ENCODE measurements at regions not wholly inside any gene's neighbourhood (a gene's known extent, or its start where the extent isn't known, plus 50 kb on each side); places are given as distances from the start of the nearest gene placed in this dataset.

DNA sequence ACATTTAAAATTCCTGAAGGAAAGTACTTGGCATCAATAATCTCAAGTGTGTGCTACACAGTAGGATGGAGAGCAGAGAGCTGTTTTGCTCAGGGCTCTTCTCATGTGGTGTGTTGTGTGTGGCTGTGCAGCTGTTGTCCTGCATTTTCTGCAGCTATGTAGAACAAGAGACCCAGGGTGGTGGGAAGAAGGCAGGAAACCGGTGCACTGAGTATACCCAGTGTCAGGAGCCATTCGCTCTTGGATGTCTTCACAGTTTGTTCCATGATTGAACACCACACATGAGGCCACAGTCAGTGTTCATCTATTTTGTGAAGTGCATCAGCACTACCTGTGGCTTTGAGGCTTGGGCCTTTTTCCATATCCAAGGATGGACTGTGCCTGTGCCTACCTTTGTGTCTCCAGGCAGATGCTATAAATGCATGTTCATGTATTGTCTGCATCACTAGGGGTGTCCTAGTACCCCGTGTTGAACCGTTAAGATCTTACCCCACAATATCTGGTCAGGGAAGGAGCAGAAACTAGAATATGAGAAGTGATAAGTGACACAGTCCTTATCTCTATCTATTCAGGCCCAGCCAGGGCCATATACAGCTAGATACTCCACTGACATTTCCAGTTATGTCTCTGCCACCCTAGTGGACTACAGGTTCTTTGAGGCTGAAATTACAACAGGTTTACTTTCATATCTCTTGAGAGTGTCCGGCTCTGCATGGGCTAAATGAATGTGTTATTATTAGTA lies 194.3 kb downstream of the NR2F2 start:
- DNase-seq: no peak

DNA sequence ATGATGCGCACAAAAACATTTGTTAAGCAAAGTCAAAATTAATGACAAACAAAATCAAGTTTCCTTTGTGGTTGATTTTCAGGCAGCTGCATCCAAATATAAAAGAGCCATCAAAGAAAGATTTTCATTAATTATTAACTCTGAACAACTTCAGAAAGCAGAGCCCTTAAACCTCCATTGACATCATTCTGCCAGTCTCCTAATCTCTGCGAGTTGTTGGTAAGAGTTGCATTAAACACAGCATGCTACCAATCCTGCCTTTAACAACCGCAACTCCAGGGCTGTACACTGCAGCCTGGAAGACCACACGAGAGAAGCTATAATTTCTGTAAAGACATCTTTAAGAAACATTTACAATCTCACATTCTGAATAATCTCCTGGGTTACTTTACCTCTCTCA lies 204.6 kb downstream of the NR2F2 start:
- DNase-seq: no peak

DNA sequence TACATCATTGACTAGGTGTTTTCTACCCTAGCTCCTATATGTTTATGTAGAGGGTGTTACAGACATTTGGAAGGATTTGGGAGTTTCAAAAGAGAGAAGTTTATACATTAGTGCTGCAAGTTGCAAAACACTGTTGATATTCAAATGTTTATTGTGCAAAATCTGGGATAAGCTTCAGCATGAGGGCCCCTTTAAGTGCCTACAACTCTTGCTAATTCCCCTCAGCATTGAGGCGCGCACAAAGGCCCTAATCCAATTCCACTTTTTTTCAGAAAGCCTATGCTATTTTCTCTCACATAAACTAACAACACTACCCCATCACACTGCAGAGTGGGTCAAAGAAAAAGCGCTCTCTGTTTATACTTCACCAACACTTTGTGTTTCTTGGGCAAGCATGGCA lies 208.0 kb downstream of the NR2F2 start:
- no peak for DNase-seq

DNA sequence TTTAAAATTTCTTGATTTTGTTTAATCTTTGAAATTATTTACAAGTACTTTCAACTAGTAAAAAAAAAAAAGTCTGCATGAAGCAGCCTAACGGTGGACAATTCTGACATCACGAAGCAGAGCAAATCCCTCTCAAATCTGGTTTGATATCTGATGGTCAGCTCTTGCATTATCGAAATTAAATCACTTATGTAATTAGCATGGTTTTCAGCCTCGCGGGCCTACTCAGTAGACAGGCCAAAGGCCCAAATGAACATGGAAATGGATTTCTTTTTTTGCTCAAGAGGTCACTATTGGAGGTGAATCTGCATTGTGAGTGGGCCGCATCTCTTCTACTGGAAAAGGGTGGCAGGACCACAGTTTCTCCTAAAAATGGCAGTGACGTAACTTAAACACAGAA lies 209.8 kb downstream of the NR2F2 start:
- DNase-seq: no peak

DNA sequence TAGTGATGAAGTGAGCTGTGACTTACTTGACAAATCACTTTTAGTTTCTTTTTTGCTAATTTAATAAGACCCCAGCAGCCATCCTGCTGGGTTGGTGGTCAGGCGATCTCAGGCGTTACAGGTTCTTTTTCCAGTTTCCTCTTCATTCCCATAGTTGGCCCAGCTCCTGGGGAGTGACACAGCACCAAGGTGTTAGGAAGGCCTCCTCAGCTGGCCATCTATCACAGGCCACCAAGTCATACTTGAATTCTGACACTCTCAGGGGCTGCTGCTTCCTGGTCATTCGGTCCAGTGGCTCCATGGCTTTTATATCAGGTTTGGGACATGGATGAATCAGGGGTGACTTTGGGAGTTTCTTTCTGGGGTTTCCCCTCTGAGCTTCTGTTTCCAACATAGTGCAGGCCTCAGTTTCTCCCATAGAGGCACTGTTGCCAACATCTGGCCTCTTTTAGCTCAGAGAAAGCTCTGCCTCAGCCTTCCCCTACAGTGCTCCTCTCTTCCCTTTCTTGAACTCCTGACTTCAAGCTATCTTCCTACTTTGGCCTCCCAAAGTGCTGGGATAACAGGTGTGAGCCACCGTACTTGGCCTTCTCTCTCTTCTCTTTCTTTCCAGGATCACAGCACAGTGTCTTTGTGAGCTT lies 211.8 kb downstream of the NR2F2 start:
- no peak for DNase-seq

DNA sequence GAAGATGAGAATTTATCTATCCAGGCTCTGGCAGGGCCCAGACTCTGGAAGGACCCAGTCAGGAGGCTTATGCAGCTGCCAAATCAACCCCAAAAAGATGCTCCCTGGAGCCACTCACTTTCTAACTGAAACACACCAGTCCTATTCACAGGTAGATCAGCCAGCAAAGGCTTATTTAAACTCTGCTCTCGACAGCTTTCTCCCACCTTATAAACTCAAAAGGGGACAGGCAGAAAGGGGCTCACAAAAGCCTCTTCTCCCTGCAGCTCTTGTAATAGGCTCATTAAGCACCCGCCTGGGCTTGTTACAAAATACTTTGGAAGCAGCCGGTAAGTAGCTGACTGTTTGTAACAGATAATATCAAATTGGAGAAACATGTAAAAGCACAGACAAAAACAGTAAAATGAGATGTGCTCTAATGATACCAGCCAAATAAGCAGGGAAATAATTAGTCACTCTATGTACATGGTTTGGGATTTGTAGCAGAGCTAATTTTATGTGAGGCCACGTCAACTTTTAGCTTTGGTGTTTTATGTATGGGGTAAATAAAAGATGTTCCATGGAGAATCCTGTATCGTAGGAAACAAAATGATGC lies 213.8 kb downstream of the NR2F2 start:
- no peak for DNase-seq

DNA sequence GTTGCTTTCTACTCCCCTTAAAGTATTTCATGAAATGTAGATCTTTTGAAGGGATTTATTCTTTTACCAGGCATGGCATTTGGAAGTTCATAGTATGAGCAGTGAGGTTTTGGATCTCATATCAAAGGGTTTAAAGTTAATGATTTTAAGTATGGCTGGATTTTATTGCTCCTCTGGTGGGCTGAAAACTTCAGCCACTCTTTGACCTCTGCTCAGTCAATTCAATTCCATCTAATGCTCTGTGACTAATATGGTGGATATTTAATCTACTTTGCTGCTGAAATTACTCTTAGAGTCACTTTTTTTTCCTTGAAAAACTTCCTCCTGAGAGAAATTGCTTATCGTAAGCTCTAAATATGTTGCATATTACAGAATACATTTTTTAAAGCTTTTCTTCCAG lies 218.6 kb downstream of the NR2F2 start:
- no peak for DNase-seq

DNA sequence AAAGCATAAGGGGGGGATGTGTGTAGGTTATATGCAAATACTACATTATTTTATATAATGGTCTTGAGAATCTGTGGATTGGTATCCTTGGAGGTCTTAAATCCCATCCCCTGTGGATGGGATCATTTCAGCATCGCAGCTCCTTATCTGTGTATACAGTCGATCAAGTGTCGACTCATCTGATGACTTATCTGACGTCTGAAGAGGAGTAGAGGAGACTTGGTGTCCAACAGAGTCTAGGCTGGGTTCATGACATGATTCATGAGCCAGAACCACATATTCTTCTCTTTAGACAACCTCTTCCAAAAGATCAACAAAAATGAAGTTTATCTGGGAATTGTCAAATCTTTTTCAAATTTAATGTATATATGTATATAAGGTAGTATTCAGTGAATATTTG lies 220.7 kb downstream of the NR2F2 start:
- no peak for DNase-seq

DNA sequence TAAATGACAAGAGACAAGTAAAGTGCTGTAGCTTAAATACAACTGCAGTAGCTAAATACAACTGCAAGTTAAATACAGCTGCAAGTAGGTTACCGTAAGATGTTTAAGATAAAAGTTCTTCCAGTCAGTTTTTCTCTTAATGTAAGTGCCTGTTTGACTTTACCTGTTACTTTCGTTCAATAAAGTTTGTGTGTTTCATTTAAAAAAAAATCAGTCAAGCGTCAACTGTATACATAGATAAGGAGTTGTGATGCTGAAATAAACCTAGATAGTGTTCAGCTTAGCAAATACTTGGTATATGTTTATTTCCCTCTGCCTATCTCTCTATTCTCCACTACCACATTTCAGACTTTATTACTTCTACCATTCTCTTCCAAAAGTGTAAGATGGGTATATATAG lies 221.2 kb downstream of the NR2F2 start:
- no peak for DNase-seq

DNA sequence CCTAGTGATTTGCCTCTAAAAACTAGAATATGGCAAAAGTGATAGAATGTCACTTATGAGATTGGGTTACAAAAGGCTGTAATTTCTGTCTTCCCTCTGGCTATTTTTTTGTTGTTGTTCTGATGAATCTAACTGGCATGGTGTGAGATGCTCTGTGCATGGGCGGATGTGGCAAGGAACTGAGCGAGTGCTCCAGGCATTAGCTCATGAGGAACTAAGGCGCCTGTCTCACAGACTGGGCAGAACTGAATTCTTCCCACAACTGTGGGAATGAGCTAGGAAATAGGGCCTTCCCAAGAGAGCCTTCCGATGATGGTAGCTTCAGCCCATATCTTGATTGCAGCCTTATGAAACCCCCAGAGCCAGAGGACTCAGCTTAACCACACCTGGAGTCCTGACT lies 222.5 kb downstream of the NR2F2 start:
- no peak for DNase-seq

DNA sequence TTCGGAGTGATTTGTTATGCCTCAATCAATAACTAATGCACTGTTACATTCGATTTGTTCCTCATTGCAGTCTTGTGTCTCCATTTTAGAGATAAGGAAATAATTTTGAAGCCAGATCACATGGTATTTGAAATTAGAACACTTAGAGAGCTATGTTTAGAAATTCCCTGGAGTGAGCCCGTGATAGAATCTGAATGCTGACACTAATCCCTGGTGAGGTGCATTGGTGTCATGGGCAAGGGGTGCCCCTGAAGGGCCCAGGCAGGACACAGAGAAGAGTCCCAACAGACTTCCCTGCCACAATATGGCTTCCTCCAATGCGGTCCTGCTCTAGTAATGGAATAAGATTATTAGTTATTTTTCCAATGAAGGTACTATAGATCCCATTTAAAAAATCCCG lies 223.0 kb downstream of the NR2F2 start:
- DNase-seq: no peak

DNA sequence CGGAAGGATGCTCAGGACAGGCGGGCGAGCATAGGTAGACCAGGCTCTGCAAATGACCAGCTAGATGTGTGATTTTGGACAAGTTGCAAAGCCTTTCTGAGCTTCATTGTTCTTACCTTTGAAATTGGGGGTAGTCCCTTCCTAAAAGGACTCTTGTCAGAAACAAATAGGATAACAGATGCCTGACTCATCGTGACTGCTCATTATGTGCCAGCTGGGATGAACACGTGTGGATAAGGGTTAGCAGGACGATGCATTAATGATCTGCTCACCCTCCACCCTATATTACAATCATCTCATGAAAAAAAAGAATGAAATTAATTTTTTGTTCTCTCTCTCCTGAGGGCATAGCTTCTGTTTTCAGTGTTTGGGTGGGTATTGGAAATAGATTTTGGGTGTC lies 223.4 kb downstream of the NR2F2 start:
- no peak for DNase-seq

DNA sequence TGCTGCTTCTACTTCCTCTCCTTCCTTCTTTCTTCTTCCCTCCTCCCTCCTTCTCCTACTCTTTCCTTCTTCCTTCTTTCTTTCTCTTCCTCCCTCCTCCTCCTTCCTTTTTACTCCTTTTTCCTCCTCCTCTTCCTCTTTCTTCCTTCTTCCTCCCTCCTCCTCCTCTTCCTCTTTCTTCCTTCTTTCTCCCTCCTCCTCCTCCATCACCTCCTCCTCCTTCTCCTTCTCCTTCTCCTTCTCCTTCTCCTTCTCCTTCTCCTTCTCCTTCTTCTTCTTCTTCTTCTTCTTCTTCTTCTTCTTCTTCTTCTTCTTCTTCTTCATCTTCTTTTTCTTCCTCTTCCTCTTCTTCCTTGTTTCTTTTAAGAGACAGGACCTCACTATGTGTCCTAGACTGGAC lies 224.0 kb downstream of the NR2F2 start:
- DNase-seq: no peak

DNA sequence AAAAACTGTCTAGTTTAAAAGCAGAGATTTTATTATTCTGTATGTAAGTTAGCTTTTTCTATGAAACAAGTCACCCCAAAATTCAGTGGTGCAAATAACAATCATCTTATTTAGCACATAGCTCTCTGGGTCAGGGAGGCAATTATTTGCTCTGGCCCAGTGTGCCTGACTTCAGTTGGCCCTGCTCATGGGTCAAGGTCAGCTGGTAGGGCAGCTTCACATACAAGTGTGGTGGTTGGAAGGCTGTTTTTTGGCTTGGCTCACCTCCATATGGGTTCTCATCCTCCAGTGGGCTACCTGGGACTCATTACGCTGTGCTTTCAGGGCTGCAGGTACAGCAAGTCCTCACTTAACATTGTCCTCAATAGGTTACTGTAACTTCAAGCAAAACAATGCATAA lies 228.6 kb downstream of the NR2F2 start:
- DNase-seq: no peak

DNA sequence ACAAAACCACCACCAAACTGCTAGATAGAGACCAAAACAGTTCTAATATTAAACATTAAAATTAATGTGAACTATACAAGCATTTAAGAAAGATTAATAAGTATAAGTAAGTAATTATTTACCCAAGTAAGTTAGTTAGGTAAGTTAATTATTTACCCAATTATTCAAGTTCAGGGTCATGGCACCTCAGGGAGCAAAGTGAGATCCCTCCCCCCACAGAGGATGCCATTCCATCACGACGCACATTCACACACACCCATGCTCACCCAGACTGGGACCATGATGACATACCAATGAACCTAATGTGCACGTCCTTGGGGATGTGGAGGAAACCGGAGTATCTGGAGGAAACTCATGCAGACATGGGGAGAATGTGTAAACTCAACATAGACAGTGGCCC lies 229.1 kb downstream of the NR2F2 start:
- no peak for DNase-seq

DNA sequence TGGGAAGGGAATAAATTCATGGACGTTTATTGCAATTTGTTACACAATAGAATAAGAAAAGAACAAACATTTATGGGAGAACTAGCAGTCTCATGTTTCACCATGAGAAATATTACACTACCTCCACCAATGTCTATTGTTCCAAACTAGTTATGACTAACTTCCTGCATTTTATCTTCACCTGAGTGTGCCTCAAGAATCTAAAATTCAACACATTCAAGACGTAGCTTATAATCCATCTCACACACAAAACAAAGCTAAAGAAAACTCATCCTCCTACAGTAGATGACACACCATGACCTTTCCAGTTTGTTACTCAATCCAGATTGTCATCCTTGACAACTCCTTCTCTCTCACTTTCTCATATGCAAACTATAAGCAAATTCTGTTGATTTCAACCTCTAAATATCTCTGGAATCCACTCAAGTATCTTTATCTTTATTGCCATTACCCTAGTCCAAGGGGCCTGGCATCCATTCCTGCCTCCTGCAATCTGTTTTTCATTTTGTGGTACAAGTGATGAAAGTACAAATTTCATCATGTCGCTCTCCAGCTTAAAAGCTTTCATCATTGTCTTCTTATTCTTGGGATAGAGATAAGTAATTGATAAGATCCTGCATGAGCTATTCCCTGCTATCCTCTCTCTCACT lies 229.9 kb downstream of the NR2F2 start:
- no peak for DNase-seq

DNA sequence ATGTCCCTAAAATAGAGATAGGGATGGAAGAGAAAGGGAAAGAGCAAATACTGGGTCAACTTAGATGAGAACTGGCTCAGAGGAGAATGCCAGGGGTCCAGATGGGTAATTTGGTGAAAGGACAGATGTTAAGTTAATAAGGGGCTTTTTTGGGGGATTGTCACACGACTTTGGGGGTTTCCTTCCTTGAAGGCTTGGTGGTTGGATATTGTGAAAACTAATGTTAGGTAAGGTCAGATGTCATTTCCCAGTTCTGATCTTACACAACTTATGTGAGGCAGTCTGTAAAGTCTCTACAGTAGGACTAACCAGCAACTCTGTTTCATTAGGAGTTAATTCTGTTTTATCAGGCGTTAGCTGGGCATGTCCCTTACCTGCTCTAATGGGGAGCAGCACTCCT lies 231.1 kb downstream of the NR2F2 start:
- no peak for DNase-seq

DNA sequence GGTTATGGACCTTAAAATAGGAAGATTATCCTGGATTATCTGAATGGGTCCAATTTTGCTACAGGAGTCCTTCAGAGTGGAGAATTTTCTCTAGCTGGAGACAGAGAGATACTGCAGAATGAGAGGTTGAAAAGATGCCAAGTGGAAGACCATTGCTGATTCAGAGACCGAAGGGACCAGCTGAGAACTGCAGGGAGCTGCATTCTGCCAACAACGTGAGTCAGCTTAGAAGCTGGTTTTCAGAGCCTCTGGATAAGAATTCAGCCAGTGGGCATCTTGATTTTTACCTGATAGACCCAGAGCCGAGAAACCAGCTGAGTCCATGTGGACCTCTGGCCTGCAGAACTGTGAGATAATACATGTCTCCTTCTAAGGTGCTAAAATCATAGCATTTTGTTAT lies 234.0 kb downstream of the NR2F2 start:
- DNase-seq: no peak

DNA sequence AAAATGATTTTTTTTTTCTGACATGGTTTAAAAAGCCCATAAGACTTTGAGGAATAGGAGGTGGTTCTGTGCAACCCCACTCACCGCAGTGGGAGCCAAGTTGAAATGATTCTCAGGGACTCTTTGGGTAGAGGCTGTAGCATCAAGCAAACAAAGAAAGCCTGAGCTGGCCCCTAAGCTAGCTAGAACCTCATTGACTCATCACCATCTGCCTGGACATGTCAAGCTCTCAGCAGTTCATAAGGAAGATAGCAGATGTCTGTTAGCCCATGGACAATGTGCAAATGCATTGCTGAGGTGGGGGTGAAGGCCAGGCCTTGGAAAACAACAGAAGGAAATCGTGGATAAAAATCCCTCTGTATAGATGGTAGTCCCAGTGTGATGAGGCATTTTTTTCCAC lies 234.8 kb downstream of the NR2F2 start:
- no peak for DNase-seq

DNA sequence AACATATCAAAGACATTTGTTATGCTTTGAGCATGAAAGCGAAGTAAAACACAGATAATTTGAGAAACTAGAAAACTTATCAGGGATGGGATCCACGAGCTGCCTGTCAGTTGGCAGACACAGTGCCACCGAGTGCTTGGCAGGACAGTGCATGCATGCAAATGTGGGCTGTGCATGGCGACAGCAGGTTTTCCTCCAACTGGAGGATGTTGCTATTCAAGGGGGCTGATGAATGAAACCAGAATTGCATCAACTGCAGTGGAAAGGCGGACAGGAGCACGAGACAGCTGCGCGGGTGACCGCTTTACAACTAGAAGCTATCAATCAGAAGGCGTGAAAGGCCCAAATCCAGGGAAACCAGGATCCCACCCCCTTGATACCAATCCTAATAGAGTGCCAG lies 244.3 kb downstream of the NR2F2 start:
- DNase-seq: no peak

DNA sequence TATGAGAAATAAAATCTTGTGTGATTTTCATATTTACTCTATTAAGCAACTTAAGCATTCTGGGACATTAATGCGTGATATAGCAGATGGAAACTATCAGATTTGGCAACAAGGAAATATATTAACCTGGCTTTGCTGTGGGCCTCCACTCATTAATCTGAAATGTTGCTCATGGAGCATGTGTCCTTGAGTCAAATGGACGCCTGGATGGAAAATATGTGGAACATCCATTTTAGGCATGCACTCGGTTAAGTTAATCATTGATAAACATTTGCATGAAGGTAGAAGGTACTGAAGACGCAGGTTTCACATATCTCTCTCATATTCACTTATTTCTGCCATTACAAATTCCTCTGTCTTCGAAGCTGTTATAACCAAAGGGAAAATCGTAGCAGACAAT lies 246.1 kb downstream of the NR2F2 start:
- no peak for DNase-seq

DNA sequence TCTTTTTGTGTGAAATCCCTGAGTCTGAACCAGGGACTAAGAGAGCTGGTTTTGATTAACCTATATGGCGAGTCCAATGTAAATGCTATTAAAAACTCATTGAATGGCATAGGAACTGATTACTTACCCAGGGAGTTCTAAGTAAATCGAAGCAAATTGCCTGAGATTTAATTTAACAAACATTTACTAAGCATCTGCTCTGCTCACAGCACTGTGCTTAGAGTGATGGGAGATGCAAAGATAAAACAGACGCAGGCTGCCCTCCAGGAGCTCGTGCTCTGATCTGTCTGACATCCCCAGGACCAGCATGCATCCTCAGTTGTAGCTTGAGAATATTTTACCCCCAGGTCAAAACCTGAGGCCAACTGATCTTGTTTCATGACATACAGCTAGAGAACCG lies 247.9 kb downstream of the NR2F2 start:
- no peak for DNase-seq

DNA sequence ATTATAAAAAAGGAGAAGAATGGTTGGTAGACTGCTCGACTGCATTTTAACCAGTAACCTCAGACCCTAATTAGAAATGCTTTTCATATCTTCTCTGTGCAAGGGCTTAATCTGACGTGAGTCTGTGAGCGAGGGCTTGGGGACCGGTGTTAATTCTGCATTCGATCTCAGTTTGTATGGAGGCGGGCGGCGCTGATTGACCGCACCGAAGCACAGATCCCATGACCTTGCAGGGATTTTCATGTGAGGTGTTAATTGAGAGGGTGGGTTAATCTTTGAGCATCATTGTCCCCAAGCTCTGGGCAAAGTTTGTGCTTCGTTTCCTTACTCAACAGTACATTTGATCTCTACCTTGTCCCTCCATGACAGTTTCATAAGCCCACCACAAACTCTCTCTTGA lies 250.9 kb downstream of the NR2F2 start:
- DNase-seq: no peak

DNA sequence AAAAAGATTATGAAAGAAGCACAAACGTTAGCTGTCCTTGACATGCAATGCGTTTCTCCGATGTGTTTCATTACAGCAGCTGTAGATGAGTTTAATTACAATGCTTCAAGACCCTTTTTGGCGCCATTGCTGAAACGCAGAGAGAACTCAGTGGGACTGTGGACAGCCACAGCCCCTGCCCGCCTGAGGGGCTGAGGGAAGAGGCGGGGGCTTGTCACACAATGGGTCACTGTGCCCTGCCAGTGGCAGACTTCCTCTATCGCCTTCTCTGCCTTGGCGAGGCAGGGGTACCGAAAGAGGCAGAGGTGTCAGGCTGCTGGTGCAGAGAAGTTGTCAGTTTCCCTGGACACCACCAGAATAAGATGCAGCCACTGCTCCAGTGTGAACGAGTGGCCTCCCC lies 252.0 kb downstream of the NR2F2 start:
- no peak for DNase-seq
